ENCODE measurements at regions not wholly inside any gene's neighbourhood (a gene's known extent, or its start where the extent isn't known, plus 50 kb on each side); places are given as distances from the start of the nearest gene placed in this dataset.

GRCh38 chr3:118337649-118338048 lies 697.0 kb downstream of the IGSF11 start:
- H3K9ac ChIP-seq (ENCODE audit: low read depth, low read length), result no peak overlapping the region
- DNase-seq, result no peak
- H3K4me3 ChIP-seq (ENCODE audit: low read depth in 1 of 2, low read length in 2 of 2), result no peak overlapping the region
- no peak for ATAC-seq (ENCODE audit: insufficient read depth, low read depth)
- no peaks in the 10 kb centered on the region for H3K27me3 ChIP-seq (ENCODE audit: insufficient read depth, low read length, poor library complexity)
- TF ChIP-seq, protein P1, sequence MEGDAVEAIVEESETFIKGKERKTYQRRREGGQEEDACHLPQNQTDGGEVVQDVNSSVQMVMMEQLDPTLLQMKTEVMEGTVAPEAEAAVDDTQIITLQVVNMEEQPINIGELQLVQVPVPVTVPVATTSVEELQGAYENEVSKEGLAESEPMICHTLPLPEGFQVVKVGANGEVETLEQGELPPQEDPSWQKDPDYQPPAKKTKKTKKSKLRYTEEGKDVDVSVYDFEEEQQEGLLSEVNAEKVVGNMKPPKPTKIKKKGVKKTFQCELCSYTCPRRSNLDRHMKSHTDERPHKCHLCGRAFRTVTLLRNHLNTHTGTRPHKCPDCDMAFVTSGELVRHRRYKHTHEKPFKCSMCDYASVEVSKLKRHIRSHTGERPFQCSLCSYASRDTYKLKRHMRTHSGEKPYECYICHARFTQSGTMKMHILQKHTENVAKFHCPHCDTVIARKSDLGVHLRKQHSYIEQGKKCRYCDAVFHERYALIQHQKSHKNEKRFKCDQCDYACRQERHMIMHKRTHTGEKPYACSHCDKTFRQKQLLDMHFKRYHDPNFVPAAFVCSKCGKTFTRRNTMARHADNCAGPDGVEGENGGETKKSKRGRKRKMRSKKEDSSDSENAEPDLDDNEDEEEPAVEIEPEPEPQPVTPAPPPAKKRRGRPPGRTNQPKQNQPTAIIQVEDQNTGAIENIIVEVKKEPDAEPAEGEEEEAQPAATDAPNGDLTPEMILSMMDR (IDR thresholded peaks at IDR 0.05; ENCODE audit: borderline replicate concordance, extremely low read depth, low read length, poor library complexity, severe bottlenecking), result no peak
- no peak for TF ChIP-seq EZH2 (IDR thresholded peaks at IDR 0.05; ENCODE audit: borderline replicate concordance, low read depth, low read length, severe bottlenecking)
- no peaks in the 10 kb centered on the region for H4K20me1 ChIP-seq (ENCODE audit: insufficient read depth, low read length)
- H3K4me1 ChIP-seq (ENCODE audit: insufficient read depth, low read length), result no peaks in the 10 kb centered on the region
- no peaks in the 10 kb centered on the region for H3K36me3 ChIP-seq (ENCODE audit: insufficient read depth, low read length)
- H2AFZ ChIP-seq (ENCODE audit: low read depth, low read length), result no peak overlapping the region
- H3K9me3 ChIP-seq (ENCODE audit: insufficient read depth, low read length, severe bottlenecking), result peaks cover 5% of the 10 kb centered on the region
- no peak overlapping the region for H3K27ac ChIP-seq (ENCODE audit: low read length)
- no peak overlapping the region for H3K4me2 ChIP-seq (ENCODE audit: insufficient read depth, low read length)
- H3K79me2 ChIP-seq (ENCODE audit: insufficient read depth, low read length), result no peaks in the 10 kb centered on the region

GRCh38 chr3:118347396-118348168 lies 687.1 kb downstream of the IGSF11 start:
- Histone ChIP-seq H3K9me3 (ENCODE audit: insufficient read depth, low read length, severe bottlenecking) (no peaks in the 10 kb centered on the region), H3K79me2 (ENCODE audit: insufficient read depth, low read length) (no peaks in the 10 kb centered on the region), H3K4me2 (ENCODE audit: insufficient read depth, low read length) (no peak overlapping the region), H3K36me3 (ENCODE audit: insufficient read depth, low read length) (no peaks in the 10 kb centered on the region), H4K20me1 (ENCODE audit: insufficient read depth, low read length) (no peaks in the 10 kb centered on the region), H3K9ac (ENCODE audit: low read depth, low read length) (no peak overlapping the region), H3K27me3 (ENCODE audit: insufficient read depth, low read length, poor library complexity) (no peaks in the 10 kb centered on the region), H3K27ac (ENCODE audit: low read length) (no peak overlapping the region), H3K4me1 (ENCODE audit: insufficient read depth, low read length) (no peaks in the 10 kb centered on the region), H3K4me3 (ENCODE audit: low read depth in 1 of 2, low read length in 2 of 2) (no peak overlapping the region), H2AFZ (ENCODE audit: low read depth, low read length) (no peak overlapping the region)
- DNase-seq (no peak), ATAC-seq (ENCODE audit: insufficient read depth, low read depth) (no peak)
- TF ChIP-seq, protein P1 (IDR thresholded peaks at IDR 0.05; ENCODE audit: borderline replicate concordance, extremely low read depth, low read length, poor library complexity, severe bottlenecking), result no peak
- TF ChIP-seq EZH2 (IDR thresholded peaks at IDR 0.05; ENCODE audit: borderline replicate concordance, low read depth, low read length, severe bottlenecking), result no peak

- no peak for DNase-seq
- no peak overlapping the region for H3K9ac ChIP-seq (ENCODE audit: low read depth, low read length)
- no peaks in the 10 kb centered on the region for H3K36me3 ChIP-seq (ENCODE audit: insufficient read depth, low read length)
- H3K27me3 ChIP-seq (ENCODE audit: insufficient read depth, low read length, poor library complexity), result no peaks in the 10 kb centered on the region
- no peaks in the 10 kb centered on the region for H3K79me2 ChIP-seq (ENCODE audit: insufficient read depth, low read length)
- H2AFZ ChIP-seq (ENCODE audit: low read depth, low read length), result no peak overlapping the region
- TF ChIP-seq, protein P1 (IDR thresholded peaks at IDR 0.05; ENCODE audit: borderline replicate concordance, extremely low read depth, low read length, poor library complexity, severe bottlenecking), result no peak
- TF ChIP-seq EZH2 (IDR thresholded peaks at IDR 0.05; ENCODE audit: borderline replicate concordance, low read depth, low read length, severe bottlenecking), result no peak
- H3K4me3 ChIP-seq (ENCODE audit: low read depth in 1 of 2, low read length in 2 of 2), result no peak overlapping the region
- no peak for ATAC-seq (ENCODE audit: insufficient read depth, low read depth)
- no peaks in the 10 kb centered on the region for H3K9me3 ChIP-seq (ENCODE audit: insufficient read depth, low read length, severe bottlenecking)
- no peaks in the 10 kb centered on the region for H3K4me1 ChIP-seq (ENCODE audit: insufficient read depth, low read length)
- no peak overlapping the region for H3K4me2 ChIP-seq (ENCODE audit: insufficient read depth, low read length)
- H4K20me1 ChIP-seq (ENCODE audit: insufficient read depth, low read length), result no peaks in the 10 kb centered on the region
- H3K27ac ChIP-seq (ENCODE audit: low read length), result no peak overlapping the region
Observed at GRCh38 chr3:118348169-118348557, 686.5 kb downstream of the IGSF11 start.
